IMR-90 (cell line): ENCODE measurements at regions not wholly inside any gene's neighbourhood (a gene's known extent, or its start where the extent isn't known, plus 50 kb on each side); places are given as distances from the start of the nearest gene placed in this dataset.

Experiments used
- ATAC-seq: fragments of 200-7000 bp; cut with Tn5 transposase; 2 replicates; pipeline ENCODE4 v1.9.1; 2020; ENCODE audit warnings: low read depth, mild to moderate bottlenecking, moderate library complexity
- BruUV-seq: library from RNA; stranded (reverse); fragments of 400-500 nt; replicated peaks from 2 replicates; lab custom pipeline; 2021; lab: Mats Ljungman, UMichigan
- CTCF ChIA-PET: fragments of 300-600 bp; formaldehyde crosslinking; extraction: SDS; loops from one replicate; lab custom pipeline; 2021; ENCODE audit warnings: antibody characterized with exemption; lab: Yijun Ruan, JAX
- POLR2A ChIA-PET: fragments of 300-600 bp; sonication (Branson Sonifier 250); formaldehyde crosslinking; loops from one replicate; lab custom pipeline; 2022; ENCODE audit warnings: antibody characterized with exemption; ENCODE audit not compliant: unreplicated experiment; lab: Charles Lee
- DNase-seq: peaks from one replicate; pipeline ENCODE4 v3.0.0; 2013
- H2AFZ ChIP-seq: replicated peaks from 2 replicates; pipeline ENCODE3; 2013; ENCODE audit warnings: low read length, mild to moderate bottlenecking; ENCODE audit not compliant: poor library complexity
- H2AK5ac ChIP-seq: 2 replicates; pipeline ENCODE4 v1.6.1; 2013; ENCODE audit warnings: low read depth, low read length, inconsistent platforms
- H2AK9ac ChIP-seq: replicated peaks from 2 replicates; pipeline ENCODE3; 2013; ENCODE audit warnings: mild to moderate bottlenecking, low read depth, low read length, moderate library complexity; ENCODE audit not compliant: poor library complexity
- H2BK120ac ChIP-seq: 2 replicates; pipeline ENCODE4 v1.6.1; 2013; ENCODE audit warnings: low read depth, low read length, inconsistent platforms
- H2BK15ac ChIP-seq: 3 replicates; pipeline ENCODE4 v1.6.1; 2013; ENCODE audit warnings: low read depth, low read length, inconsistent platforms
- H2BK20ac ChIP-seq: 2 replicates; pipeline ENCODE4 v1.6.1; 2013; ENCODE audit warnings: low read depth, mild to moderate bottlenecking, inconsistent platforms, low read length, moderate library complexity
- H2BK5ac ChIP-seq: 2 replicates; pipeline ENCODE4 v1.6.1; 2013; ENCODE audit warnings: mild to moderate bottlenecking, low read depth, low read length, inconsistent platforms; ENCODE audit not compliant: poor library complexity, severe bottlenecking
- H3K14ac ChIP-seq: replicated peaks from 2 replicates; pipeline ENCODE4 v1.6.1; 2013; ENCODE audit warnings: low read depth, low read length, inconsistent platforms
- H3K18ac ChIP-seq: 2 replicates; pipeline ENCODE4 v1.6.1; 2013; ENCODE audit warnings: low read depth, low read length, control low read depth
- H3K23ac ChIP-seq: 2 replicates; pipeline ENCODE4 v1.6.1; 2013; ENCODE audit warnings: low read depth, low read length, inconsistent platforms
- H3K27ac ChIP-seq: 2 replicates; pipeline ENCODE4 v1.5.1; 2013; ENCODE audit warnings: mild to moderate bottlenecking, control low read depth, low read length; ENCODE audit not compliant: insufficient read depth
- H3K27me3 ChIP-seq: 2 replicates; pipeline ENCODE4 v1.6.1; 2013; ENCODE audit warnings: low read length; ENCODE audit not compliant: control insufficient read depth, insufficient read depth
- H3K36me3 ChIP-seq: 2 replicates; pipeline ENCODE4 v1.6.1; 2013; ENCODE audit warnings: low read length, mixed read lengths; ENCODE audit not compliant: control insufficient read depth, insufficient read depth
- H3K4ac ChIP-seq: 2 replicates; pipeline ENCODE4 v1.6.1; 2013; ENCODE audit warnings: low read depth, low read length, inconsistent platforms
- H3K4me1 ChIP-seq: 2 replicates; pipeline ENCODE4 v1.6.1; 2013; ENCODE audit warnings: low read length, mixed read lengths; ENCODE audit not compliant: control insufficient read depth, insufficient read depth
- H3K4me2 ChIP-seq: 2 replicates; pipeline ENCODE4 v1.6.1; 2013; ENCODE audit warnings: low read depth, mild to moderate bottlenecking, control low read depth, low read length, moderate library complexity
- H3K4me3 ChIP-seq: 2 replicates; pipeline ENCODE4 v1.5.1; 2013; ENCODE audit warnings: low read depth, mild to moderate bottlenecking, control low read depth, low read length, moderate library complexity; ENCODE audit not compliant: insufficient read depth
- H3K56ac ChIP-seq: 2 replicates; pipeline ENCODE4 v1.6.1; 2013; ENCODE audit warnings: low read length, inconsistent platforms; ENCODE audit not compliant: insufficient read depth; ENCODE audit errors: extremely low read depth
- H3K79me1 ChIP-seq, 2 experiments: 2 replicates each; pipeline ENCODE4 v1.6.1; 2013; ENCODE audit warnings: low read length in 2 of 2, inconsistent platforms in 1 of 2, low read depth in 1 of 2
- H3K9ac ChIP-seq: 2 replicates; pipeline ENCODE4 v1.6.1; 2013; ENCODE audit warnings: low read depth, low read length, control low read depth
- H3K9me1 ChIP-seq: 2 replicates; pipeline ENCODE4 v1.6.1; 2013; ENCODE audit warnings: low read length, inconsistent platforms; ENCODE audit not compliant: insufficient read depth
- H3K9me3 ChIP-seq: 2 replicates; pipeline ENCODE4 v1.6.1; 2013; ENCODE audit warnings: low read length; ENCODE audit not compliant: control insufficient read depth, insufficient read depth
- H4K20me1 ChIP-seq: 2 replicates; pipeline ENCODE4 v1.6.1; 2013; ENCODE audit warnings: low read length, inconsistent platforms; ENCODE audit not compliant: insufficient read depth
- H4K5ac ChIP-seq: 2 replicates; pipeline ENCODE4 v1.6.1; 2013; ENCODE audit warnings: mild to moderate bottlenecking, low read depth, low read length, control low read depth
- H4K8ac ChIP-seq, 2 experiments: 2 replicates each; pipeline ENCODE4 v1.6.1; 2013; ENCODE audit warnings: low read depth in 2 of 2, low read length in 2 of 2, control low read depth in 1 of 2, inconsistent platforms in 1 of 2
- H4K91ac ChIP-seq: 2 replicates; pipeline ENCODE4 v1.6.1; 2013; ENCODE audit warnings: low read depth, low read length, inconsistent platforms; ENCODE audit not compliant: insufficient read depth
- BHLHE40 ChIP-seq: fragments of 150-350 bp; IDR thresholded peaks from 2 replicates; pipeline ENCODE4 v1.6.1; 2016; ENCODE audit warnings: mild to moderate bottlenecking, low read depth, low read length
- CEBPB ChIP-seq: IDR thresholded peaks from 2 replicates; pipeline ENCODE4 v1.6.1; 2012; ENCODE audit warnings: low read depth, low read length, improper control_type of control experiment
- CHD1 ChIP-seq: IDR thresholded peaks from 2 replicates; pipeline ENCODE4 v1.6.1; 2012; ENCODE audit warnings: low read depth, low read length, improper control_type of control experiment
- FOS ChIP-seq: fragments of 150-350 bp; IDR thresholded peaks from 2 replicates; pipeline ENCODE4 v1.6.1; 2016; ENCODE audit warnings: low read depth, low read length
- MAFK ChIP-seq: IDR thresholded peaks from 2 replicates; pipeline ENCODE4 v1.6.1; 2012; ENCODE audit warnings: low read depth, low read length, improper control_type of control experiment
- MAZ ChIP-seq: IDR thresholded peaks from 2 replicates; pipeline ENCODE4 v1.6.1; 2012; ENCODE audit warnings: low read depth, mild to moderate bottlenecking, low read length, improper control_type of control experiment, moderate library complexity, borderline replicate concordance
- MXI1 ChIP-seq: IDR thresholded peaks from 2 replicates; pipeline ENCODE4 v1.6.1; 2012; ENCODE audit warnings: low read depth, mild to moderate bottlenecking, low read length, moderate library complexity, borderline replicate concordance
- POLR2A ChIP-seq: IDR thresholded peaks from 2 replicates; pipeline ENCODE4 v1.6.1; 2012; ENCODE audit warnings: mild to moderate bottlenecking, low read depth, low read length
- RAD21 ChIP-seq: IDR thresholded peaks from 2 replicates; pipeline ENCODE4 v1.6.1; 2012; ENCODE audit warnings: low read length, improper control_type of control experiment
- RCOR1 ChIP-seq: IDR thresholded peaks from 2 replicates; pipeline ENCODE4 v1.6.1; 2012; ENCODE audit warnings: mild to moderate bottlenecking, low read length, improper control_type of control experiment; ENCODE audit not compliant: insufficient replicate concordance
- RFX5 ChIP-seq: IDR thresholded peaks from 2 replicates; pipeline ENCODE4 v1.8.0; 2012; ENCODE audit warnings: low read depth, mild to moderate bottlenecking, low read length, moderate library complexity
- SMC3 ChIP-seq: fragments of 150-350 bp; IDR thresholded peaks from 2 replicates; pipeline ENCODE4 v1.6.1; 2016; ENCODE audit warnings: low read depth, mild to moderate bottlenecking, antibody characterized with exemption, low read length, moderate library complexity
- WGBS, 2 experiments: methylation state at CpG; one replicate each; pipeline versions ENCODE4 v1.1.5 to v1.1.7; 2013; ENCODE audit warnings: missing lambda C conversion rate in 2 of 2; ENCODE audit not compliant: insufficient read length in 1 of 2; ENCODE audit errors: extremely low coverage in 2 of 2; 5-methylcytosine and 5-hydroxymethylcytosine counted together
- dilution Hi-C: fragments of 300-500 bp; cut with HindIII; formaldehyde crosslinking; loops from one replicate; pipeline ENCODE4 v1.14.3; 2018; ENCODE audit warnings: low sequenced_read_pairs; ENCODE audit not compliant: unreplicated experiment
- in situ Hi-C: fragments of 300-500 bp; cut with MboI; formaldehyde crosslinking; loops from 3 replicates; pipeline ENCODE4 v1.14.3; 2019; ENCODE audit warnings: low sequenced_read_pairs, inconsistent platforms, mixed read lengths
- intact Hi-C: fragments of 100-400 bp; cut with micrococcal nuclease; formaldehyde crosslinking; loops from 2 replicates; pipeline ENCODE4 v1.10.0; 2022
- TF ChIP-seq, protein P1 (sequence below): fragments of 150-350 bp; IDR thresholded peaks from 2 replicates; pipeline ENCODE4 v1.6.1; 2016; ENCODE audit warnings: low read depth, mild to moderate bottlenecking, low read length, moderate library complexity, borderline replicate concordance
- TF ChIP-seq, protein P2 (sequence below): conservative IDR thresholded peaks from 2 replicates; pipeline ENCODE4 v1.5.1; 2012; ENCODE audit warnings: mild to moderate bottlenecking, low read depth, low read length, improper control_type of control experiment
- TF ChIP-seq, protein P3 (sequence below): fragments of 150-350 bp; IDR thresholded peaks from 2 replicates; pipeline ENCODE4 v1.6.1; 2017; ENCODE audit warnings: mild to moderate bottlenecking, antibody characterized with exemption, low read length, low read depth

DNA sequence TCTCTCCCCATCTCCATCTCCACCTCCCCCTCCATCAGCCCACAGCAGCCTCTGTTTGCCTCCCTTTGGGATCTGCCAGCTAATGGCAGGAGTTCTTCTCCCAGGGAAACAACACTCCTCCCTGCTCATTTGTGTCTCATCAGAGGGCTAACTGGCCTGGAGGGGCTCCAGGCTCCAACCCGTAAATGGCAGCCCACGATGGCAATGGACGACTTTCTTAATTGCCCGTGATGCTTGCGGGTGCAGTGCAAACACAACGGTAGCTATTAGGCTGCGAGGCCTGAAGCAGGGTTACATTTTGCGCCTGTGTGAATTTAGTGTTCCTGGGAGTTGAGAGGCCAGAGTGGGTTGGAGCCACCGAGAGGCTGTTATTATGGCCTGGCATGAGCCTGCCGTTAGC is 285.1 kb downstream of the TNS1 start:
- H2BK120ac ChIP-seq = no peak overlapping the region
- no peak overlapping the region for H2AFZ ChIP-seq
- H3K9me3 ChIP-seq = 0 out of 2 replicates have a peak, but pooled peaks cover 2% of the 10 kb centered on the region
- dilution Hi-C loops = no loop called here
- ChIA-PET POLR2A (no interaction called here), CTCF (no interaction called here)
- H3K23ac ChIP-seq = no peak overlapping the region
- no peaks in the 10 kb centered on the region for H4K20me1 ChIP-seq
- H3K27me3 ChIP-seq = no peaks in the 10 kb centered on the region
- no peak overlapping the region for H3K4me2 ChIP-seq
- DNase-seq (no peak), ATAC-seq (no peak)
- no peak overlapping the region for H4K91ac ChIP-seq
- peaks cover 8% of the 10 kb centered on the region for H3K9me1 ChIP-seq
- H3K18ac ChIP-seq = no peak overlapping the region
- BruUV-seq = no TSS peak
- H3K27ac ChIP-seq = no peak overlapping the region
- H2BK5ac ChIP-seq = no peak overlapping the region
- no peak overlapping the region for H4K5ac ChIP-seq
- no peak overlapping the region for H2BK20ac ChIP-seq
- no peak overlapping the region for H2AK5ac ChIP-seq
- no peak overlapping the region for H2BK15ac ChIP-seq
- no peaks in the 10 kb centered on the region for H3K36me3 ChIP-seq
- no peak overlapping the region for H3K4ac ChIP-seq
- no peak overlapping the region for H3K4me3 ChIP-seq
- H2AK9ac ChIP-seq = no peak overlapping the region
- H3K4me1 ChIP-seq = peaks cover 16% of the 10 kb centered on the region
- no peak overlapping the region for H4K8ac ChIP-seq
- no peaks in the 10 kb centered on the region for H3K79me1 ChIP-seq
- TF ChIP-seq RAD21 = no peak
- TF ChIP-seq MAFK = no peak
- no peak for TF ChIP-seq CEBPB
- TF ChIP-seq SMC3 = no peak
- TF ChIP-seq MAZ = no peak
- TF ChIP-seq, protein P1, sequence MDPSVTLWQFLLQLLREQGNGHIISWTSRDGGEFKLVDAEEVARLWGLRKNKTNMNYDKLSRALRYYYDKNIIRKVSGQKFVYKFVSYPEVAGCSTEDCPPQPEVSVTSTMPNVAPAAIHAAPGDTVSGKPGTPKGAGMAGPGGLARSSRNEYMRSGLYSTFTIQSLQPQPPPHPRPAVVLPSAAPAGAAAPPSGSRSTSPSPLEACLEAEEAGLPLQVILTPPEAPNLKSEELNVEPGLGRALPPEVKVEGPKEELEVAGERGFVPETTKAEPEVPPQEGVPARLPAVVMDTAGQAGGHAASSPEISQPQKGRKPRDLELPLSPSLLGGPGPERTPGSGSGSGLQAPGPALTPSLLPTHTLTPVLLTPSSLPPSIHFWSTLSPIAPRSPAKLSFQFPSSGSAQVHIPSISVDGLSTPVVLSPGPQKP = no peak
- TF ChIP-seq, protein P2, sequence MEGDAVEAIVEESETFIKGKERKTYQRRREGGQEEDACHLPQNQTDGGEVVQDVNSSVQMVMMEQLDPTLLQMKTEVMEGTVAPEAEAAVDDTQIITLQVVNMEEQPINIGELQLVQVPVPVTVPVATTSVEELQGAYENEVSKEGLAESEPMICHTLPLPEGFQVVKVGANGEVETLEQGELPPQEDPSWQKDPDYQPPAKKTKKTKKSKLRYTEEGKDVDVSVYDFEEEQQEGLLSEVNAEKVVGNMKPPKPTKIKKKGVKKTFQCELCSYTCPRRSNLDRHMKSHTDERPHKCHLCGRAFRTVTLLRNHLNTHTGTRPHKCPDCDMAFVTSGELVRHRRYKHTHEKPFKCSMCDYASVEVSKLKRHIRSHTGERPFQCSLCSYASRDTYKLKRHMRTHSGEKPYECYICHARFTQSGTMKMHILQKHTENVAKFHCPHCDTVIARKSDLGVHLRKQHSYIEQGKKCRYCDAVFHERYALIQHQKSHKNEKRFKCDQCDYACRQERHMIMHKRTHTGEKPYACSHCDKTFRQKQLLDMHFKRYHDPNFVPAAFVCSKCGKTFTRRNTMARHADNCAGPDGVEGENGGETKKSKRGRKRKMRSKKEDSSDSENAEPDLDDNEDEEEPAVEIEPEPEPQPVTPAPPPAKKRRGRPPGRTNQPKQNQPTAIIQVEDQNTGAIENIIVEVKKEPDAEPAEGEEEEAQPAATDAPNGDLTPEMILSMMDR = no peak
- no peak for TF ChIP-seq POLR2A
- TF ChIP-seq, protein P3, sequence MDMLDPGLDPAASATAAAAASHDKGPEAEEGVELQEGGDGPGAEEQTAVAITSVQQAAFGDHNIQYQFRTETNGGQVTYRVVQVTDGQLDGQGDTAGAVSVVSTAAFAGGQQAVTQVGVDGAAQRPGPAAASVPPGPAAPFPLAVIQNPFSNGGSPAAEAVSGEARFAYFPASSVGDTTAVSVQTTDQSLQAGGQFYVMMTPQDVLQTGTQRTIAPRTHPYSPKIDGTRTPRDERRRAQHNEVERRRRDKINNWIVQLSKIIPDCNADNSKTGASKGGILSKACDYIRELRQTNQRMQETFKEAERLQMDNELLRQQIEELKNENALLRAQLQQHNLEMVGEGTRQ = no peak
- no peak for TF ChIP-seq FOS
- no peak for TF ChIP-seq RFX5
- no peak for TF ChIP-seq CHD1
- no peak for TF ChIP-seq RCOR1
- no peak for TF ChIP-seq BHLHE40
- TF ChIP-seq MXI1 = no peak
- in situ Hi-C loops = loop anchor here (10.0 to 25.0 kb wide), 2 partner anchors 555 to 1203 kb away; no protein-coding TSS in a partner anchor
- H3K9ac ChIP-seq = no peak overlapping the region
- WGBS, 2 experiments = 96% methylated on average over 5 of the region's 10 CpGs; no CpG with 5 or more reads in 1 of the 2 experiments
- no peak overlapping the region for H3K56ac ChIP-seq
- intact Hi-C loops = no loop called here
- no peak overlapping the region for H3K14ac ChIP-seq
